GM12872 (cell line): ENCODE measurements at regions not wholly inside any gene's neighbourhood (a gene's known extent, or its start where the extent isn't known, plus 50 kb on each side); places are given as distances from the start of the nearest gene placed in this dataset.

Experiments used
- CTCF ChIP-seq: IDR thresholded peaks from 3 replicates; pipeline ENCODE4 v1.5.1; 2011; ENCODE audit warnings: low read depth, mild to moderate bottlenecking, low read length, moderate library complexity; ENCODE audit not compliant: insufficient read depth

- no peak for TF ChIP-seq CTCF
These were observed 140.5 kb upstream of the ATXN1 start for GRCh38 chr6:16901782-16902181.

- TF ChIP-seq CTCF, result no peak
These were observed 140.0 kb upstream of the ATXN1 start for GRCh38 chr6:16901306-16901705.

GRCh38 chr6:16898640-16899396 lies 137.6 kb upstream of the ATXN1 start:
- TF ChIP-seq CTCF, result no peak

- TF ChIP-seq CTCF, result no peak
These were observed 136.4 kb upstream of the ATXN1 start for GRCh38 chr6:16897669-16898068.

GRCh38 chr6:16894301-16894700 lies 133.0 kb upstream of the ATXN1 start:
- TF ChIP-seq CTCF, result no peak

GRCh38 chr6:16885411-16886160 lies 124.3 kb upstream of the ATXN1 start:
- no peak for TF ChIP-seq CTCF

GRCh38 chr6:16884526-16884925 lies 123.3 kb upstream of the ATXN1 start:
- no peak for TF ChIP-seq CTCF
